GM19324 (cell line): ENCODE measurements at regions not wholly inside any gene's neighbourhood (a gene's known extent, or its start where the extent isn't known, plus 50 kb on each side); places are given as distances from the start of the nearest gene placed in this dataset.
"Not testable (repeated sequence)": the region's sequence is repeated elsewhere in the genome, so short reads cannot be mapped to it uniquely, and the experiment has no call there.

Source experiments
- ATAC-seq: cut with Tn5 transposase; IDR thresholded peaks from one replicate; pipeline ENCODE4 v1.9.1; 2021; ENCODE audit warnings: mild to moderate bottlenecking, moderate library complexity; ENCODE audit not compliant: unreplicated experiment, low FRiP score

DNA sequence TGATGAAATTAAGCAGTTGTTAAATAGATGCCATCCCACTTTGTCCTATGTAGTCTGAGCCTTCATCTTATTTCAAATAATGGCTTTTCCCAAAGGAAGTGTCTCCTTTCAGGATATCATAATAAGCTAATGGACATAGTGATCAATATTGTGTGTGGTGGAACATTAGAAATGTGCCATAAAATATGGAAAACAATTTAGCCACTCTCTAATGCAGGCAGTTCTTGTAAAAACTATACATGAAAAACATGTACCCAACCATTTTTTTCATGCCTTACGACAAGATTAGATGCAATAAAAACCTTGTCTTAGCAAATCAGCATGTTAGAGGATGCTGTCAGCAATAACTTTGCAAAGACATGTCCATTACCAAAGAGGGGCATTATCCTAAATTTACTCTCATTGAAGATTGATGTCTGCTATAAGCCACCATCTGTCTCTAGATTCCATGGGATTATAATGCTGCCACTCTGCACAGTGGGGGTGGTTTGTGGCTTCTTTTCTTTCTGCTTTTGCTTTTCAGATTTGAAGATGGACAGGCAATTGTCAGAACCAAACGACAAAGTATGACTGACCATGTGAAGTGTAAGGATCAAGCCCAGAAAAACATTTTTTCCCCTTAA, 724.0 kb upstream of the ZNF608 start:
- no peak for ATAC-seq

GRCh38 chr5:125476901-125477585, 730.6 kb upstream of the ZNF608 start:
- no peak for ATAC-seq

DNA sequence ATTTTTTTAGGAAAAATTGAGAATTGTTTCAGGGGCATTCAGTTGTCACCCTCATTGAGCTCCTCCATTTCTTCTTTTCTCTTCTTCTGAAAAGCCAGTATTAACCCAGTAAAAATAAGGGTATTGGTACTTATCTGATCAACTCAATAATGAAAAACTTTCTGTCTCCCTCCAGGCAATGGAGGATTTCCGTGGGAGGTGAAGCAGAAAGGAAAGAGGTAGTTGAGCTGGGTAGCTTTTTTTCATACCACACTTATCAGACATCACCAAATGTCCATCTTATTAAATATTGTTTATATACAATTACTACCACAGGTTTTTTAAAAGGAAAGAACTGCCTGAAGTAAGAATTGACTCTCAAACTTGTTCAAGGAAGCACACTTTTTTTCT, 731.1 kb upstream of the ZNF608 start:
- no peak for ATAC-seq

DNA sequence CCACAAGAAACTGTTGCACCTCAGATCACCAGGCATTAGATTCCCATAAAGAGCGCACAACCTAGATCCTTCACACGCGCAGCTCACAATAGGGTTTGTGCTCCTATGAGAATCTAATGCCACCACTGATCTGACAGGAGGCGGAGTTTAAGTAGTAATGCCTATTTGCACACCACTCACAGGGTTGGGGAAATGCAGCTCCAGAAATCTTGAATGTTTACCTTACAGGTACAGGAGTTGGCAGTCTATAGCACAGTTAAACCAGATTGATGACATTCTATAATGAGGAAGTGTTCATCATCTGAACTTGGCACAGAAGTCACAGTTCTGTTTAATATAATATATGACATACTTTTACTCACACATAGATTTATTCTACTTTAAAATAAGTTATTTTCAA, 732.2 kb upstream of the ZNF608 start:
- no peak for ATAC-seq

DNA sequence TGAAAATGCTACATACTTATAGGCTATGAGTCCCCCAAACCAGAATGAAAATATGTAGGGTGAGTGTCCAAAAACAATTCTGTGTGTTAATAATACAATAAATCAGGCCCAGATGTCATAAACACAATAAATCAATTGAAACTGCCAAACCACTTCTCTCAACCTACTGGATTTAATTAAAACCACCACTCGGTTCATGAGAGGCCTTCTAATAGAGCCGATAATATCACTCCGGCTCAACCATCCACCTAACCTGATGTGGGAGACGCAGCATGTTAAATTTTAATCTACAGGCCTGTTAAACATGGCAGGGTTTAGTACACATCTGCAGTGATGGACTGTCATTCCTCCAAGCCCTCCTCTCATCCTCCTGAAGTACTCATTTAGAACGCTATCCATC, 734.5 kb upstream of the ZNF608 start:
- no peak for ATAC-seq

DNA sequence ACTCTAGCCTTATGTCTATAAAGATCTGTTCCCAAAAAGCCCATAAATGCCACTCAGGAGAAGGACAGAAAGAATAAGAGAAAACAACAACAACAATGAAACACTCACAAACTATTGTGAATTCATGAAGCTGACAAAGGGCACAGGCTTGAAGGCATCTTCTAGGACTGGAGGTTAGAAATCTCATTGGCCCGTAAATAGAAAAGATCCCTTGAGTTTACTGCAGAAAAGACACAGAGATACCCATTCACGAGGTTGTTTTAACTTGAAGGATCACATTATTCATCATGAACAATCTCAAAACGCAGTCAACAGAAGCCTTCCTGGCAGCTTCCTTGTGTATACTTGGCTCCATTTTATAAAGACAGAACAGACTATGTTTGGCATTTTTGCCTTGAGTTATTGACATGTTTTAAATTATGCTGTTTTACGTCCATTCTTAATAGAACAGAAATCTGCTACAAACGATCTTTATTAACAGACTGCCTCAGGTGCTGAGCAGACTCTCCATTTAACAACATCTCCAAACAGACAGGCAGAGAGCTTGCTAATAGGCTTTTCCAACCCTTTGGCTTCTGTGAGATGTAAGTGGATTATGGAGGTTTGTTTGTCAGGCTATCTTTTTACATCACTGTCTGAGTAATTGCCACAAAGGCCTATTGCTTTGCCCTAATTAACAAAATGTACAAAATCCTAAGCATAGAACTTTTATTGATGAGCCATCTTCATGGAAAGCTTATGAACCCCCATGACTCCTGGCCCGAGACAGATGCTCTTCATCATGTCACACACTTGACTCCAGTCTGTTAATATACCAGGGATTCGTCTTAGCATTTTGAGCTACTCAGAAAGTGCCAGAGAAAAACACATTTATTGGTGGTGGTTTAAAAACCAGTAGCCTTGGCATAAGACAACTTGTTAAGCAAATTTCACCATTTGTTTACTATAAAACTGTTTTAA, 735.3 kb upstream of the ZNF608 start:
- ATAC-seq, result no peak

DNA sequence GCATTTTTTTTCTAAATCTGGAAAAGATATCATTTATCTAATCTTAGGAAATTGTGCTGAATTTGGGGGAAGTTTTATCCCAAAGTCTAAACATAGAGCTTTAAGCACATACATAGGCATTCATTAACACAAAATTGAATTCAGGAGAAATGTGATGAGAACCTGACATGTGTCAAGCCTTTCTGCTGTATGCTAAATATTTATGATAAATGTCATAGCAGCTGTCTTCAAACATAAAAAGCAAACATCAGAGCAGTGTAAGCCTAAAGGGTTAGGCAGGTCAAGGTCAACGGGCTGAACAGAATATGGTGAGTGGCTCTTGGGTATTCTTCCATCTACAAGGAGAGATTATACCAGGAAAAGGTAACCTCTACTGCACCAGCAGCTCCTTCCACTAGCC, 737.2 kb upstream of the ZNF608 start:
- ATAC-seq, result no peak

- ATAC-seq, result no peak
Measured at GRCh38 chr5:125484272-125484741, 737.9 kb upstream of the ZNF608 start.

DNA sequence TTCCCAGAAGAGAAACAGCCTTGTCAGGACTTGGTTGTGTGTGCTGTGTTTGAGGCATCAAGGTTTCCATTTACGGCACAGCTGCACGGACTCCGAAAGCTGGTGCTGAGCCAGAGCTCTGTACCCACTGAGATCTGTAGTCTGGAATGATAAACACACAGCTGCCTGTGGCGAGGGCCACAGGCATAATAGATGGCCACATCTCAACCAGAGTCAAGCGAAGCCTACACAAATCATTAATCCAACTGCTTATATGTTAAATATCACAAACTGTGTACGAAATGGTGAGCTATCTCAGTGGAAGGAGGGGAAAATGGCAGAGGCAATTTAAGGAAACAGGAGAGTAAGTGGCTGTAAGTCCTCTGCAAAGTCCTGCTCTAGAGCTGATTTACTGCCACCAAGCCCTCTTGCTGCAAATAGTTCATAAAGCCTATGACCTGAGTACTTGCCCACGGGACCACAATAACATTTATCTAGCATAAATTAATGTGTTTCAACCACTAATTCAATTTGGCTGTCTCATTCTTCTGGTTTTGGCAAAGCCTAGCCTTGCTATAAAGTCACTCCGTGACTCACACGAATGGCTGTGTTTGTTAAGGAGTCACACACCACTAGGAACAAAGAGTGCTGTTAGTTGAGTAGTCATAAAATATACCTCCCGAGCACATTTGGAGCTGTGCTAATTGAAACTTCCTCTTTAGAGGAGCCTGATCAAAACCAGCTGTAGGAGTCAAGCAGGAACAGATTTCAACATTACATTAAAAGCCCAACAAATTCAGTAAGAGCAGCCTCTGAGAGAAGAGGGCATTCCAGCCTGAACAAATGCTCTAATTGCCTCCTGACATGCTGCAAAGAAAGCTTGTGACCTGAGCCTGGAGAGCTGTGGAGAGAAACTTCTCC, 738.6 kb upstream of the ZNF608 start:
- no peak for ATAC-seq

- ATAC-seq, result no peak
Measured at GRCh38 chr5:125485771-125486170, 739.3 kb upstream of the ZNF608 start.

- ATAC-seq, result no peak
Measured at GRCh38 chr5:125486634-125487033, 740.2 kb upstream of the ZNF608 start.

GRCh38 chr5:125487231-125487630, 740.8 kb upstream of the ZNF608 start:
- no peak for ATAC-seq

GRCh38 chr5:125487652-125488051, 741.2 kb upstream of the ZNF608 start:
- not testable (repeated sequence) for ATAC-seq

- ATAC-seq, result no peak
Measured at GRCh38 chr5:125489146-125489545, 742.7 kb upstream of the ZNF608 start.

DNA sequence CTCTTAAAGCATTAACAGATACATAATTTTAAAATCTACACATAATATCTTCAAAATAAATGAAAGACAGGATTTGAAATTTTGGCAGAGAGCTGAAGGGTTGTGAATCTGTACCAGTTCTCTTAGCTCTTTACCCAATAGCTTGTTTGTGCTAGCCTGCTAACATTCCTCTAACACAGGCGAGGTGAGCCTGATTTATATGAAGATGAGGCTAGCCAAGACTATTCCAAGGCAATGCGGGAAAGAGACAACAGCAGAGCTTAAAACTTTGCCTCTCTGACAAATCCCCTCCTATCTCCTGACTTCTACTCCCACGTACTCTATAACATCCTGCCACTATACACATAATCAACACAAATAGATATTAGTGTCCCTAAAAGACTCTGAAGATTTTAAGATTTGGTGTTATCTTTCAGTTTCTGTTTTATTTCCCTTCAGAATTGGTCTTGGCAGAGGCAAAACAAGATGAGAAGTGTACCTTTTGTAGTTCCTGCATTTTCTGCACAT, 745.6 kb upstream of the ZNF608 start:
- ATAC-seq, result no peak

- no peak for ATAC-seq
Measured at GRCh38 chr5:125492977-125493376, 746.5 kb upstream of the ZNF608 start.

GRCh38 chr5:125496393-125496792, 750.0 kb upstream of the ZNF608 start:
- ATAC-seq, result no peak

- ATAC-seq, result no peak
Measured at GRCh38 chr5:125497651-125498050, 751.2 kb upstream of the ZNF608 start.

GRCh38 chr5:125499636-125500332, 753.3 kb upstream of the ZNF608 start:
- no peak for ATAC-seq
